ENCODE measurements at regions not wholly inside any gene's neighbourhood (a gene's known extent, or its start where the extent isn't known, plus 50 kb on each side); places are given as distances from the start of the nearest gene placed in this dataset.

GRCh38 chr2:12391116-12391515 is 325.6 kb upstream of the TRIB2 start:
- H2AFZ ChIP-seq (ENCODE audit: low read length), result no peak overlapping the region
- DNase-seq (ENCODE audit: insufficient read length, low spot score, missing footprints), result no peak

GRCh38 chr2:12396699-12397098 is 320.0 kb upstream of the TRIB2 start:
- Histone ChIP-seq H2AFZ (ENCODE audit: low read length) (no peak overlapping the region), H3K4me3 (ENCODE audit: insufficient read depth, low read length) (no peak overlapping the region), H3K9me3 (ENCODE audit: low read depth, low read length) (no peaks in the 10 kb centered on the region), H3K27me3 (ENCODE audit: insufficient read depth, low read length) (no peaks in the 10 kb centered on the region), H3K4me2 (ENCODE audit: insufficient read depth, low read length) (no peak overlapping the region), H3K27ac (ENCODE audit: low read depth, low read length) (no peak overlapping the region), H3K36me3 (ENCODE audit: insufficient read depth, low read length) (no peaks in the 10 kb centered on the region), H4K20me1 (ENCODE audit: insufficient read depth, low read length) (no peaks in the 10 kb centered on the region), H3K79me2 (ENCODE audit: insufficient read depth, low read length) (no peaks in the 10 kb centered on the region), H3K4me1 (ENCODE audit: insufficient read depth, low read length) (no peaks in the 10 kb centered on the region)
- DNase-seq (ENCODE audit: insufficient read length, low spot score, missing footprints), result no peak
- no peak for TF ChIP-seq CTCF (IDR thresholded peaks at IDR 0.05; ENCODE audit: extremely low read depth, low read depth, low read length)

More at GRCh38 chr2:12391116-12391515, 325.6 kb upstream of the TRIB2 start:
- Histone ChIP-seq H3K27ac (ENCODE audit: low read depth, low read length) (no peak overlapping the region), H3K36me3 (ENCODE audit: insufficient read depth, low read length) (no peaks in the 10 kb centered on the region), H3K4me3 (ENCODE audit: insufficient read depth, low read length) (no peak overlapping the region), H3K79me2 (ENCODE audit: insufficient read depth, low read length) (no peaks in the 10 kb centered on the region), H3K4me1 (ENCODE audit: insufficient read depth, low read length) (peaks cover 3% of the 10 kb centered on the region), H3K4me2 (ENCODE audit: insufficient read depth, low read length) (no peak overlapping the region), H3K27me3 (ENCODE audit: insufficient read depth, low read length) (no peaks in the 10 kb centered on the region), H3K9me3 (ENCODE audit: low read depth, low read length) (no peaks in the 10 kb centered on the region), H4K20me1 (ENCODE audit: insufficient read depth, low read length) (no peaks in the 10 kb centered on the region)
- no peak for TF ChIP-seq CTCF (IDR thresholded peaks at IDR 0.05; ENCODE audit: extremely low read depth, low read depth, low read length)

- DNase-seq (ENCODE audit: insufficient read length, low spot score, missing footprints), result no peak
- no peak overlapping the region for H3K4me3 ChIP-seq (ENCODE audit: insufficient read depth, low read length)
- H2AFZ ChIP-seq (ENCODE audit: low read length), result no peak overlapping the region
- H3K4me2 ChIP-seq (ENCODE audit: insufficient read depth, low read length), result no peak overlapping the region
- no peaks in the 10 kb centered on the region for H3K36me3 ChIP-seq (ENCODE audit: insufficient read depth, low read length)
- H3K79me2 ChIP-seq (ENCODE audit: insufficient read depth, low read length), result no peaks in the 10 kb centered on the region
- no peaks in the 10 kb centered on the region for H3K9me3 ChIP-seq (ENCODE audit: low read depth, low read length)
- H3K27me3 ChIP-seq (ENCODE audit: insufficient read depth, low read length), result no peaks in the 10 kb centered on the region
- no peaks in the 10 kb centered on the region for H4K20me1 ChIP-seq (ENCODE audit: insufficient read depth, low read length)
- H3K27ac ChIP-seq (ENCODE audit: low read depth, low read length), result no peak overlapping the region
- TF ChIP-seq CTCF (IDR thresholded peaks at IDR 0.05; ENCODE audit: extremely low read depth, low read depth, low read length), result no peak
- H3K4me1 ChIP-seq (ENCODE audit: insufficient read depth, low read length), result no peaks in the 10 kb centered on the region
Observed at GRCh38 chr2:12397854-12398253, 318.9 kb upstream of the TRIB2 start.

GRCh38 chr2:12399240-12399639 is 317.5 kb upstream of the TRIB2 start:
- no peaks in the 10 kb centered on the region for H3K4me1 ChIP-seq (ENCODE audit: insufficient read depth, low read length)
- no peak overlapping the region for H3K4me2 ChIP-seq (ENCODE audit: insufficient read depth, low read length)
- no peak overlapping the region for H2AFZ ChIP-seq (ENCODE audit: low read length)
- no peaks in the 10 kb centered on the region for H4K20me1 ChIP-seq (ENCODE audit: insufficient read depth, low read length)
- H3K27me3 ChIP-seq (ENCODE audit: insufficient read depth, low read length), result no peaks in the 10 kb centered on the region
- no peaks in the 10 kb centered on the region for H3K79me2 ChIP-seq (ENCODE audit: insufficient read depth, low read length)
- DNase-seq (ENCODE audit: insufficient read length, low spot score, missing footprints), result no peak
- H3K27ac ChIP-seq (ENCODE audit: low read depth, low read length), result no peak overlapping the region
- no peak overlapping the region for H3K4me3 ChIP-seq (ENCODE audit: insufficient read depth, low read length)
- no peaks in the 10 kb centered on the region for H3K36me3 ChIP-seq (ENCODE audit: insufficient read depth, low read length)
- H3K9me3 ChIP-seq (ENCODE audit: low read depth, low read length), result no peaks in the 10 kb centered on the region
- no peak for TF ChIP-seq CTCF (IDR thresholded peaks at IDR 0.05; ENCODE audit: extremely low read depth, low read depth, low read length)
